ENCODE measurements at regions not wholly inside any gene's neighbourhood (a gene's known extent, or its start where the extent isn't known, plus 50 kb on each side); places are given as distances from the start of the nearest gene placed in this dataset.

DNA sequence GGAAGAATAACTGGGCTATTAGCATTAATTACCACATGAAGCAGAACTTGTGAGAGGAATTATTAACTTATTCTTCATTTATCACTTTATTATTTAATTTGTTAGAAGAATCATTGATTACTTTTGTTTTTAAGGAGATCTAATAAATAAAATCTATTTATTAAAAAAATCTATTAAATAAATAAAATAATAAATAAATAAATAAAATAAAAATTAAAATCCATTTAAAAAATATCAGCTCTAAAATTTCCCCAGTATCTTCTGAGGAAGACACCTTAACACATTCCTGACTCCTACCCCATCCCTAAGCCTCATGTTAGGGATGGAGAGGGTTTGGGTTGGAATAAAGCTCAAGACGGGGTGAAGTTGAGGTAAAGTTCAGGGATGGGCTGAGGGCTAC, 231.4 kb downstream of the CLIC5 start:
- Mint-ChIP-seq H3K4me3 (no peak overlapping the region), H3K27ac (no peak overlapping the region), H3K9me3 (no peaks in the 10 kb centered on the region), H3K27me3 (ENCODE audit: insufficient read depth) (no peaks in the 10 kb centered on the region), H3K4me1 (no peaks in the 10 kb centered on the region), H3K36me3 (ENCODE audit: low read depth) (no peaks in the 10 kb centered on the region)
- TF ChIP-seq CTCF (conservative IDR thresholded peaks at IDR 0.05): no peak
- no peak overlapping the region for H3K27ac ChIP-seq (ENCODE audit: low read depth, low read length)
- no peak overlapping the region for H3K9ac ChIP-seq (ENCODE audit: extremely low read depth, low read length, poor library complexity, severe bottlenecking)
- H3K27me3 ChIP-seq (ENCODE audit: control insufficient read depth, insufficient read depth, low read length, poor library complexity, severe bottlenecking): no peaks in the 10 kb centered on the region
- H3K9me3 ChIP-seq (ENCODE audit: control insufficient read depth, low read length): no peaks in the 10 kb centered on the region
- H3K36me3 ChIP-seq (ENCODE audit: control insufficient read depth, insufficient read depth, low read length): no peaks in the 10 kb centered on the region
- H3K4me1 ChIP-seq (ENCODE audit: control insufficient read depth, insufficient read depth, low read length): no peaks in the 10 kb centered on the region
- no peak for DNase-seq
- no peak overlapping the region for H3K4me3 ChIP-seq (ENCODE audit: low read length)
- 93% methylated on average over 1 of the region's 1 CpG; no CpG with 5 or more reads in 1 of the 2 experiments for WGBS, 2 experiments (ENCODE audit: insufficient coverage in 1 of 2, insufficient read length in 1 of 2)

DNA sequence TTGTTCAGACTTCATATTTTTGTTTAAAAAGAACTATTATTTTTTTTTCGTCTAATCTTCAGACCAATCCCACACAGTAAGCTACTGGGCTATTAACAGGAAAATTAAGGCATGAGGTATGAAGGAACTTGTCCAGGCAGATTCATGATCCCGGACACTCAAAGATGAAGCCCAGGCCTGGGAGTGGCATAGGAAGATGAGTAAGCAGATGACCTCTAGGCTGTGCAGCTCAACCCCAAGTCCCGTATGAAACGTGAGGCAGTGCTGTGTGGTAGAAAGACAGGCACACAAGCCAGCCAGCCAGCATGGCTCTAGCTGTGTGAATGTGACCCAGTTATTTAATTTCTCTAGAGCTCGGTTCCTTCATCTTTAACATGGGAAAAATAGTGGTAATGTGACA, 231.9 kb downstream of the CLIC5 start:
- H3K4me1 ChIP-seq (ENCODE audit: control insufficient read depth, insufficient read depth, low read length): no peaks in the 10 kb centered on the region
- H3K36me3 Mint-ChIP-seq (ENCODE audit: low read depth): no peaks in the 10 kb centered on the region

DNA sequence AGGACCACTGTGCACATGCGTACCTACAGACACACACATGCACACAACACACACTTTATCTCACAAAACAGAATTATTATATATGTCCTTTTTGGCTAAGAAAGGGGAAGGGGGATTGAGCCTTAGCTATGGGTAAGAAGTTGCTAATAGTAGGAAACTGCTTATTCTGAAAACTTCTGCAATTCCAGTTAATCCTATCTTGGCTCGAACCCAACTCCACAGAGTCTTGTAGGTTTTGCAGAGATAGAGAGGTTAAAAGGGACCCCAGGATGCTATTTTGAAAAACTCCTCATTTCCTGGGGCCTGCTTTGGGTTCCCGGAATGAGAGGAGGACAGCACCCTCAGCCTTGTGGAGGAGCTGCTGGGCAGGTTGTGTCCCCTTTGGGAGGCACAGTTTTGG, 233.8 kb downstream of the CLIC5 start:
- Histone ChIP-seq H3K27ac (ENCODE audit: low read depth, low read length) (no peak overlapping the region), H3K4me3 (ENCODE audit: low read length) (no peak overlapping the region), H3K9me3 (ENCODE audit: control insufficient read depth, low read length) (no peaks in the 10 kb centered on the region), H3K9ac (ENCODE audit: extremely low read depth, low read length, poor library complexity, severe bottlenecking) (no peak overlapping the region), H3K36me3 (ENCODE audit: control insufficient read depth, insufficient read depth, low read length) (no peaks in the 10 kb centered on the region), H3K27me3 (ENCODE audit: control insufficient read depth, insufficient read depth, low read length, poor library complexity, severe bottlenecking) (no peaks in the 10 kb centered on the region), H3K4me1 (ENCODE audit: control insufficient read depth, insufficient read depth, low read length) (no peaks in the 10 kb centered on the region)
- no peak overlapping the region for H3K4me3 Mint-ChIP-seq
- 80 to 94% methylated on average over 1 to 2 of the region's 3 CpGs for WGBS, 2 experiments (ENCODE audit: insufficient coverage in 1 of 2, insufficient read length in 1 of 2)
- no peak for TF ChIP-seq CTCF (conservative IDR thresholded peaks at IDR 0.05)
- no peaks in the 10 kb centered on the region for H3K9me3 Mint-ChIP-seq
- no peaks in the 10 kb centered on the region for H3K27me3 Mint-ChIP-seq (ENCODE audit: insufficient read depth)
- no peaks in the 10 kb centered on the region for H3K36me3 Mint-ChIP-seq (ENCODE audit: low read depth)
- DNase-seq: no peak
- no peak overlapping the region for H3K27ac Mint-ChIP-seq
- H3K4me1 Mint-ChIP-seq: no peaks in the 10 kb centered on the region

More for the DNA sequence above, 231.9 kb downstream of the CLIC5 start:
- Mint-ChIP-seq H3K9me3 (no peaks in the 10 kb centered on the region), H3K27ac (no peak overlapping the region), H3K4me3 (no peak overlapping the region), H3K4me1 (no peaks in the 10 kb centered on the region), H3K27me3 (ENCODE audit: insufficient read depth) (no peaks in the 10 kb centered on the region)
- no peak overlapping the region for H3K9ac ChIP-seq (ENCODE audit: extremely low read depth, low read length, poor library complexity, severe bottlenecking)
- no peak overlapping the region for H3K27ac ChIP-seq (ENCODE audit: low read depth, low read length)
- WGBS, 2 experiments (ENCODE audit: insufficient coverage in 1 of 2, insufficient read length in 1 of 2): 96 to 100% methylated on average over 4 to 5 of the region's 5 CpGs
- H3K27me3 ChIP-seq (ENCODE audit: control insufficient read depth, insufficient read depth, low read length, poor library complexity, severe bottlenecking): no peaks in the 10 kb centered on the region
- no peak for DNase-seq
- no peak for TF ChIP-seq CTCF (conservative IDR thresholded peaks at IDR 0.05)
- no peak overlapping the region for H3K4me3 ChIP-seq (ENCODE audit: low read length)
- H3K36me3 ChIP-seq (ENCODE audit: control insufficient read depth, insufficient read depth, low read length): no peaks in the 10 kb centered on the region
- H3K9me3 ChIP-seq (ENCODE audit: control insufficient read depth, low read length): no peaks in the 10 kb centered on the region
